HG03060 (cell line): ENCODE measurements at regions not wholly inside any gene's neighbourhood (a gene's known extent, or its start where the extent isn't known, plus 50 kb on each side); places are given as distances from the start of the nearest gene placed in this dataset.
"Not testable (repeated sequence)": the region's sequence is repeated elsewhere in the genome, so short reads cannot be mapped to it uniquely, and the experiment has no call there.

Experiments used
- ATAC-seq: cut with Tn5 transposase; IDR thresholded peaks from one replicate; pipeline ENCODE4 v1.9.1; 2021; ENCODE audit warnings: low read depth, moderate number of reproducible peaks; ENCODE audit not compliant: unreplicated experiment

DNA sequence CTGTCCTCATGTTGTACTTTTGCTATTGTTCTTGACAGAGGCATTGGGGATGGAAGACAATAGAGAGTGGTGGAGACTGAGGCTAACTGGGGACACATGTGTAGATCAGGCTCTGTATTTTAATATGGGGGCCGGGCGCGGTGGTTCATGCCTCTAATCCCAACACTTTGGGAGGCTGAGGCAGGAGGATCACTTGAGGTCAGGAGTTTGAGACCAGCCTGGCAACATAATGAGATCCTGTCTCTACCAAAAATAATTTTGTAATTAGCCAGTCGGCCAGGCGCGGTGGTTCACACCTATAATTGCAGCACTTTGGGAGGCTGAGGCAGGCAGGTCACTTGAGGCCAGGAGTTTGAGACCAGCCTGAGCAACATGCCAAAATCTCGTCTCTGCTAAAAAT lies 72.5 kb upstream of the FOXK1 start:
- not testable (repeated sequence) for ATAC-seq

DNA sequence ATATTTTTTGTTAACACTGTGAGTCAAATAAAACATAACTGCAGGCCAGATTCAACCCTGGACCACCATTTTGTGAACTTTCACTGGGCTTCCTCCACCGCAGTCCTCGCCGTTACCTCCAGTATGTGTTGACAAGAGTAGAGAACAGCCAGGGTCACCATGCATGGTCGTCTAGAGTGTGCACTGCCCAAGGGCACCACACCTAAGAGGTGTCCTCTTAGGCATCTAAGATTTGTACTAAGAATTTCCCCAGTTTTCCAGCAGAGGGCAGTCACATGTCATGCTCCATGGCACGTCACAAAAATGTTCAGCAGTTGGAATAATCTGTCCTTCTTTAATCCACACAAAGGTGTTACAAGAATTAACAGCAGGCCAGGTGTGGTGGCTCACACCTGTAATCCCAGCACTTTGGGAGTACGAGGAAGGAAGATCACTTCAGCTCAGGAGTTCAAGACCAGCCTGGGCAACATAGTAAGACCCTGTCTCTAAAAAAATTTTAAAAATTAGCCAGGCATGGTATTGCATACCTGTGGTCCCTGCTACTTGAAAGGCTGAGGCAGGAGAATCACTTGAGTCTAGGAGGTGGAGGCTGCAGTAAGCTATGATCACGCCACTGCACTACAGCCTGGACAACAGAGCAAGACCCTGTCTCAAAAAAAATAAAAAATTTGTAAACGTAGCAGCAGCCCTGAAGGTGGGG lies 71.2 kb upstream of the FOXK1 start:
- peak; percentile 65 for ATAC-seq

GRCh38 chr7:4612237-4612636 lies 69.9 kb upstream of the FOXK1 start:
- ATAC-seq: no peak

DNA sequence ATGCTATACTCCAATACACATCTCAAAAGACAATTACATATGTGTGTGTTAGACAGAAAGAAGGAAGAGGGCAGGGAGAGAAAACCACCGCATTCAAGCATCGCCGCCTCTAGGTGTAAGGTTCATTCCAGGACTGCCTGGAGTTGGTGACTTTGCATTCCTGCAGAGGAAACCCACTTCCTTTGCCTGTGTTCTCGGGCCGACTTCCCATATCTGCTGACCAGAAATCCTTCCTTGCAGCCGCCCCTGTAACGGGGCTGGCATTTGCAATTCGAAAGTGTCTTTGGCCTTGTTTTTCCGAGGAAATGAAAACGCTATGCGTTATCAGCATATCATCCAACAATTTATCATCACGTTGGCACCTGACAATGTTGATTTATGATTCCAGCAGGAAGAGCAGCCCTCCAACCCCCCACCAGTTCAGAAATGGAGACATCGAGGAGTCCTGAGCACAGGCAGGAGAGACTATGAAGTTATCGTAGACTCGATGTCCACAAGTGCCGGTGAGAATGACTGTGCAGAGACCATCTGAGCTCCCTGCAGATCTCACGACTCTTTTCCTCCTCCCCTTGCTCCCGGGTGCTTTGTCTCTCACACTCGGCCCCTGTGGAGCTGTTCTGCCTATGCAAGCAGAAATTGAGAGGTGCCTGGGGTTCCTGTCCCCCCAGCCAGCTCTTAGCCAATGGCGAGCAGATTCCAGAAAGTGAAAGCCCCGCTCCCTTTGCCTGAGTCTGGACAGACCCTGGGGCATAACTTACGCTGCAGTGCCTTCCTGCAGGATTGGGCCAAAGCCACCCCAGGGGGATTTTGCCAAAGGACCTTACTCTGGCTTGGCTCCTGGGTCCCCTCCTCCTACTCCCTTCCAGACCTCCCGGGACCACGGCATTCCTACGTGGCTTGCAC lies 68.9 kb upstream of the FOXK1 start:
- ATAC-seq: no peak

DNA sequence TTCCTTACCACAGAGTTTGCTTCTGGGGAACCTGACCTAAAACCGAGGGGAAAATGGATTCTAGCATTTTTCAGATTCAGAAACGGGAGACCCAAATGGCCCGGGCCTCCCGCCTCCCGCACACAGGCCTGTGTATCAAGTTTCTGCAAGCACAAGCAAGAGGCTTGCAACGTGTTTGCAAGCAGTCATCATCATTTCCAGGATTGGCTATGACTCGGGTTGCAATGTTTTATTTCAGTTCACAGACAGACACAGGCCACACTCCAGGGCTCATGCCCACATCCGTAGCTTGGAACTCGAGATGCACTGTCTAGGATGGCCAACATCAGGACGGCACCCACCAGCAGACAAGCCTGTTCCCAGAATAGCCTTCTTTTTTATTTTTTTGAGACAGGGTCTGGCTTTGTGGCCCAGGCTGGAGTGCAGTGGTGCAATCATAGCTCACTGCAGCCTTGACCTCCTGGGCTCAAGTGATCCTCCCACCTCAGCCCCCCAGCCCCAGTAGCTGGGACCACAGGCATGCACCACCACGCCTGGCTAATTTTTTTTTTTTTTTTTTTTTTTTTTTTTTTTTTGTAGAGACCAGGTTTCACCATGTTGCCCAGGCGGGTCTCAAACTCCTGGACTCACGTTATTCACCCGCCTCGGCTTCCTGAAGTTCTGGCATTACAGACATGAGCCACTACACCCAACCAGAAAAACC lies 68.1 kb upstream of the FOXK1 start:
- ATAC-seq: no peak

DNA sequence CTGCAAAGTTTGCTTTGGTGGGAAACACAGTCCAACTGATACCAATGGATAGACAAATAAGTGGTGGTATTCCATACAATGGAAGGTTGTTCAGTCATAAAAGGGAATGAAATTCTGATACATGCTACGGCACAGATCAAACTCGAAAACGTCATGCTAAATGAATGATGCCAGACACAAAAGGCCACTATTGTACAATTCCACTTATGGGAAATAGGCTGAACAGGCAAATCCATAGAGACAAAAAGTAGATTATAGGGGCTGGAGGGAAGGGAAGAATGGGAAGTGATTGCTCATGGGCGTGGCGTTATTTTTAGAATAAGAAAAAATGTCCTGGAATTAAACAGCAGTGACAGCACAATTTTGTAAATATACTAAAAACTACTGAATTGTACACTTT lies 66.0 kb upstream of the FOXK1 start:
- ATAC-seq: no peak

DNA sequence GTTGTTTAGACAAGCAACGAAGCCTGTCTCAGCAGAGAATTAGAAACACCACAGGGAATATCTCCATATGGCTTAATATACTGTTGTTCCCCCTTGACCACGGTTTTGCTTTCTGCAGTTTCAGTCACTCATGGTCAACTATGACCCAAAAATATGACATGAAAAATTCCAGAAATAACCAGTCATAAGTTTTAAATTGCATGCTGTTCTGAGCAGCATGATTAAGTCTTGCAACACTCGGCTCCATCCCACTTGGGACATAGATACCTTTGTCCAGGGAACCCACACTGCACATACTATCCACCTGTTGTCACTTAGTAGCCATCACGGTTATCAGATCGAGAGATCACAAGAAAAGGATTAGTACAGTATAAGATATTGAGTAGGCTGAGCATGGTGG lies 60.7 kb upstream of the FOXK1 start:
- ATAC-seq: no peak

- no peak for ATAC-seq
Observed at GRCh38 chr7:4626318-4626845, 55.7 kb upstream of the FOXK1 start.

GRCh38 chr7:4629287-4629895 lies 52.7 kb upstream of the FOXK1 start:
- no peak for ATAC-seq

DNA sequence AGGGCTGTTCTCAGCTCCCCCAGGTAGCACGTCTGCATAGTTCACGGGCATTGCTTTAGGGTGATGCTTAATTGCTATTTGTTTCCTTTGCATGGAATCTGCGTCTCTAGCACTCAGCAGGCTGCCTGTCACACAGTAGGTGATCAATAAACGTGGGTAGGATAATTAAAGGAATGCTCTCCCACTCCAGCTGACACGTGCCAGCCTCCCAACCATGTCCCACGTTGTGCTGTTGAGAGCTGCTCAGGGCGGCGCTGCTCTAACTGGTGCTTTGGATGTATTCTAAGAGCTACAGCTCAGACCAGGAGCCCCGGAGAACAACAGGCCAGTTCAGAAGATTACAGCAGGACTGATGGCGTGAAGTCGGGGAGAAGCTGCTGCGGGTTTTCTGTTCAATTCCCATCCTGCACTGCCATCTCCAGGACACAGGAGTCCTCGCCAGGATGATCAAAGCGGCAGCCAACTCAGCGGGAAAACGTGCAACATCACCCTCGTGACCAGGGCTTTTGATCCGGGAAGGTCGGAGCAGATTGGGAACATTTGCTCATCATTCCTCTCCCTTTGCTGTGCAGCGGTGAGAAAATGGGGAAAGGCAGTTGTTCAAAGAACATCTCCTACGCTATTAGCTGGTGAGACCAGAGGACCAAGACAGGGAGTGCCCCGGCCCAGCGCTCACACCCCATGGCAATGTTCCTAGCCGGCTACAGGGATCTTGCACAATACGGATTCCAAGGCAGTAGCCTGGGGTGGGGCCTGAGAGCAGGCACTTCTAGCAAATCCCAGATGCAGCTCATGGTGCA lies 50.5 kb upstream of the FOXK1 start:
- ATAC-seq: no peak
